ENCODE measurements at regions not wholly inside any gene's neighbourhood (a gene's known extent, or its start where the extent isn't known, plus 50 kb on each side); places are given as distances from the start of the nearest gene placed in this dataset.
"Not testable (repeated sequence)": the region's sequence is repeated elsewhere in the genome, so short reads cannot be mapped to it uniquely, and the experiment has no call there.

DNA sequence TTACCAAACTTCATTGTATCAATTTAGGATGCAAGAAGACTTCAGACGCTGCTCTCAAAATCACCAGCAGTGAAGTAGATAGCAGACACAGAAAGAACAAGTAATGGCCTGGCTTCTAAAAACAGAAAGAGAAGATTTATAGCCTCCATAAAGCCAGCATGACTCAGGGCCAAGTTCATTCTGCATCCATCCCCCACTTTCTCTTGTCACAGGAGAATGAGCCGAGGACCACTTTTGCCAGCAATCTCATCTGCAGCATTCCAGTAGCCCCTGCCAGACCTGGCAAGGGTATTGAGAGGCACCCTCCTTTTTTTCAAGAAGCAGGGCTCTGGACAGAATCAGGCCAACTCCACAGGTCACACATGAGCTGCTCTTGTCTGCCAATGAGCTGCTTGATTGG lies 355.4 kb upstream of the SOX9 start:
- no peaks in the 10 kb centered on the region for H3K36me3 ChIP-seq
- no peak for DNase-seq (ENCODE audit: low spot score)
- no peaks in the 10 kb centered on the region for H3K9me3 ChIP-seq
- H3K27ac ChIP-seq, result no peak overlapping the region
- no peak for TF ChIP-seq POLR2A (IDR thresholded peaks at IDR 0.05)
- TF ChIP-seq, protein P1, sequence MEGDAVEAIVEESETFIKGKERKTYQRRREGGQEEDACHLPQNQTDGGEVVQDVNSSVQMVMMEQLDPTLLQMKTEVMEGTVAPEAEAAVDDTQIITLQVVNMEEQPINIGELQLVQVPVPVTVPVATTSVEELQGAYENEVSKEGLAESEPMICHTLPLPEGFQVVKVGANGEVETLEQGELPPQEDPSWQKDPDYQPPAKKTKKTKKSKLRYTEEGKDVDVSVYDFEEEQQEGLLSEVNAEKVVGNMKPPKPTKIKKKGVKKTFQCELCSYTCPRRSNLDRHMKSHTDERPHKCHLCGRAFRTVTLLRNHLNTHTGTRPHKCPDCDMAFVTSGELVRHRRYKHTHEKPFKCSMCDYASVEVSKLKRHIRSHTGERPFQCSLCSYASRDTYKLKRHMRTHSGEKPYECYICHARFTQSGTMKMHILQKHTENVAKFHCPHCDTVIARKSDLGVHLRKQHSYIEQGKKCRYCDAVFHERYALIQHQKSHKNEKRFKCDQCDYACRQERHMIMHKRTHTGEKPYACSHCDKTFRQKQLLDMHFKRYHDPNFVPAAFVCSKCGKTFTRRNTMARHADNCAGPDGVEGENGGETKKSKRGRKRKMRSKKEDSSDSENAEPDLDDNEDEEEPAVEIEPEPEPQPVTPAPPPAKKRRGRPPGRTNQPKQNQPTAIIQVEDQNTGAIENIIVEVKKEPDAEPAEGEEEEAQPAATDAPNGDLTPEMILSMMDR (IDR thresholded peaks at IDR 0.05), result no peak
- TF ChIP-seq POLR2AphosphoS5 (IDR thresholded peaks at IDR 0.05), result no peak
- no peaks in the 10 kb centered on the region for H3K27me3 ChIP-seq (replicated peaks; ENCODE audit: insufficient read depth)
- WGBS, result 9% methylated on average over 2 of the region's 2 CpGs
- intact Hi-C loops (cut with DNase I), result no loop called here
- no peak overlapping the region for H3K4me3 ChIP-seq
- no peaks in the 10 kb centered on the region for H3K4me1 ChIP-seq (replicated peaks)

DNA sequence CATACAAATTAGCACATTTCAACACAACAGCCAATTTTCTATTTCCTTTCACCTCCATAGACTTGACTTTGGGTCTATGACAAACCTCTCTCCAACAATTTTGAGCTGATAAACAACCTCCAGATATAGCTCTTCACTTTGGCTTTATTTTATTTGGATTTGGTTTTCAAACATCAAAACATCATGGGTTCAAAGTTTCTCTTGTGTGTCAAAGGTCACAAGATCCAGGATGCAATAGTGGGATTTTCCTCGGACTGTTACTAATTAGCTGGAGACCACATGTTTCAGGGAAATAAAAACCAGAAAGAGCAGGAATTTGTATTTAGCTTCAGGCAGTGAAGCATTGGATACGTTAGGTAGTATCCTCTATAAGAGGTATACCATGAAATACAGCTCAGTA lies 351.0 kb upstream of the SOX9 start:
- intact Hi-C loops (cut with DNase I), result no loop called here
- no peak for TF ChIP-seq POLR2A (IDR thresholded peaks at IDR 0.05)
- TF ChIP-seq, protein P1 (IDR thresholded peaks at IDR 0.05), result no peak
- no peak for TF ChIP-seq POLR2AphosphoS5 (IDR thresholded peaks at IDR 0.05)

DNA sequence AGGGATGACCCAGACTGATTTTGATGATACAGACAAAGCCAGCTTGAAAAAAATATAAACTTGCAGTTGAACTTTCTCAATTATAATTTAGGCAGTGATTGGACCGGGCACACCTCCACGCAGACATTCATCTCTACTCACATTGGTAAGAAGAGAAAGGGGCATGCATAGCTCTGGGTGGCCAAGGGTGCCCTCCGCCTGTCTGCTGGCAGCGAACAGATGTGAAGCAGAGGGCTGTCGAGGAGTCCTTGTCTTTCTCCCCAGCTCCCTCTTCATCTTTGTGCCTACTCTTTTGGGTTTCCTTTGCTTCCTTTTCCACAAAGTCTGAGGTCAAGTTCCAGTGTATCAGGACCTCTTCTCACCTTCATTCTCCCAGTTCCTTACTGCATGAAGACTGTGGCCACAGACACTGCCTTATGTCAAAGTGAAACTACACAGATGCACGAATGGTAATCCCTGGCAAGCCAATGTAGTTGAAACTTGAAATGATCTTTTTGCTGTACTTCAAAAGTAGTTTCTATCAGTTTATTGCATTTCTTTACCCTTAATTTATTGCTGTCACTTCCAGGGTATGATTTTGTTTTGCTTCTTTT lies 343.7 kb upstream of the SOX9 start:
- no peak overlapping the region for H3K27ac ChIP-seq
- no peaks in the 10 kb centered on the region for H3K4me1 ChIP-seq (replicated peaks)
- no peak overlapping the region for H3K4me3 ChIP-seq
- DNase-seq (ENCODE audit: low spot score), result no peak
- no peaks in the 10 kb centered on the region for H3K27me3 ChIP-seq (replicated peaks; ENCODE audit: insufficient read depth)
- H3K9me3 ChIP-seq, result no peaks in the 10 kb centered on the region
- H3K36me3 ChIP-seq, result no peaks in the 10 kb centered on the region
- 85% methylated on average over 6 of the region's 6 CpGs for WGBS
- TF ChIP-seq POLR2A (IDR thresholded peaks at IDR 0.05), result no peak
- TF ChIP-seq POLR2AphosphoS5 (IDR thresholded peaks at IDR 0.05), result no peak
- TF ChIP-seq, protein P1 (IDR thresholded peaks at IDR 0.05), result no peak
- intact Hi-C loops (cut with DNase I), result no loop called here

More for the DNA sequence above, 351.0 kb upstream of the SOX9 start:
- no peak overlapping the region for H3K4me3 ChIP-seq
- no peaks in the 10 kb centered on the region for H3K27me3 ChIP-seq (replicated peaks; ENCODE audit: insufficient read depth)
- H3K36me3 ChIP-seq, result no peaks in the 10 kb centered on the region
- no peaks in the 10 kb centered on the region for H3K4me1 ChIP-seq (replicated peaks)
- DNase-seq (ENCODE audit: low spot score), result no peak
- no peak overlapping the region for H3K27ac ChIP-seq
- 74% methylated on average over 2 of the region's 2 CpGs for WGBS
- no peaks in the 10 kb centered on the region for H3K9me3 ChIP-seq

DNA sequence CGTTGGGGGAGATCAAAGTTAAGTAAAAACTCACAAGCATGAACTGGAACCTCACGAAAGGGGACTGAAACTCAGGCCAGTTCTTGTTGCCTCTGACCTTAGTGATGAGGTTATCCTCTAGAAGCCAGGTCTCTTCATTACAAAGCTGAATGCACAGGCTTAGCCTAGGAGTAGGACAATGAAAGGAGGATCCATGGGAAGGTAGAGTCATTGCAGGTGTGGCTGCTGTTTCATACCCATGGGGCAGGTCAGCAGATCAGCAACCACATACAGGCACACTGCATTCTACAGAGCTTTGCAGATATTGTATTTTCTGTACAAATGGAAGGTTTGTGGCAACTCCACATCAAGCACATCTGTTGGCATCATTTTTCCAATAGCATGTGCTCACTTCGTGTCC lies 341.3 kb upstream of the SOX9 start:
- H3K4me3 ChIP-seq, result no peak overlapping the region
- no peak for TF ChIP-seq POLR2AphosphoS5 (IDR thresholded peaks at IDR 0.05)
- no peak for TF ChIP-seq POLR2A (IDR thresholded peaks at IDR 0.05)
- TF ChIP-seq, protein P1 (IDR thresholded peaks at IDR 0.05), result no peak
- DNase-seq (ENCODE audit: low spot score), result no peak
- no peaks in the 10 kb centered on the region for H3K36me3 ChIP-seq
- no peaks in the 10 kb centered on the region for H3K27me3 ChIP-seq (replicated peaks; ENCODE audit: insufficient read depth)
- intact Hi-C loops (cut with DNase I), result no loop called here
- WGBS, result 91% methylated on average over 3 of the region's 3 CpGs
- no peak overlapping the region for H3K27ac ChIP-seq
- H3K9me3 ChIP-seq, result no peaks in the 10 kb centered on the region
- no peaks in the 10 kb centered on the region for H3K4me1 ChIP-seq (replicated peaks)

DNA sequence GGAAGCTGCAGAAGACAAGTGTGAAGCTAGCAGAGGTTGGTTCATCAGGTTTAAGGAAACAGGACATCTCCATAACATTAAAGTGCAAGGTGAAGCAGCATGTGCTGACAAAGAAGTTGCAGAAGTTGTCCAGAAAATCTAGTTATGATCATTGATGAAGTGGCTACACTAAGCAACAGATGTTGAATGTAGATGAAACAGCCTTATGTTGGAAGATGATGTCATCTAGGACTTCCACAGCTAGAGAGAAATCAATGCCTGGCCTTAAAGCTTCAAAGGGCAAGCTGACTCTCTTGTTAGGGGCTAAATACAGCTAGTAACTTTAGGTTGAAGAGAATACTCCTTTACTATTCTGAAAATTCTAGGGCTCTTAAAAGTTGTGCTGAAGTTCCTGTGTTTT lies 340.2 kb upstream of the SOX9 start:
- no peak for DNase-seq (ENCODE audit: low spot score)
- TF ChIP-seq POLR2AphosphoS5 (IDR thresholded peaks at IDR 0.05), result no peak
- TF ChIP-seq POLR2A (IDR thresholded peaks at IDR 0.05), result no peak
- TF ChIP-seq, protein P1 (IDR thresholded peaks at IDR 0.05), result no peak
- Histone ChIP-seq H3K9me3 (no peaks in the 10 kb centered on the region), H3K4me1 (replicated peaks) (no peaks in the 10 kb centered on the region), H3K36me3 (no peaks in the 10 kb centered on the region), H3K27me3 (replicated peaks; ENCODE audit: insufficient read depth) (no peaks in the 10 kb centered on the region), H3K4me3 (no peak overlapping the region), H3K27ac (no peak overlapping the region)
- intact Hi-C loops (cut with DNase I), result no loop called here

DNA sequence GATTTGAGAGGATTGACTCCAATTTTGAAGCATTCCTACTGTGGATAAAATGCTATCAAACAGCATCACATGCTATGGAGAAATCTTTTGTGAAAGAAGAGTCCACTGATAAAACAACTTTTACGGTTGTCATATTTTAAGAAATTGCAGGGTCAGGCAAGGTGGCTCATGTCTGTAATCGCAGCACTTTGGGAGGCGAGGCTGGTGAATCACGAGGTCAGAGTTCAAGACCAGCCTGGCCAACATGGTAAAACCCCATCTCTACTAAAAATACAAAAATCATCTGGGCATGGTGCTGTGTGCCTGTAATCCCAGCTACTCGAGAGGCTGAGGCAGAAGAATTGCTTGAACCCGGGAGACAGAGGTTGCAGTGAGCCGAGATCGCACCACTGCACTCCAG lies 338.8 kb upstream of the SOX9 start:
- 87% methylated on average over 8 of the region's 8 CpGs for WGBS
- H3K36me3 ChIP-seq; H3K4me1 ChIP-seq (replicated peaks); DNase-seq (ENCODE audit: low spot score); H3K27me3 ChIP-seq (replicated peaks; ENCODE audit: insufficient read depth); intact Hi-C loops (cut with DNase I); H3K27ac ChIP-seq; H3K9me3 ChIP-seq; H3K4me3 ChIP-seq: not testable (repeated sequence)
